ENCODE measurements at regions not wholly inside any gene's neighbourhood (a gene's known extent, or its start where the extent isn't known, plus 50 kb on each side); places are given as distances from the start of the nearest gene placed in this dataset.

DNA sequence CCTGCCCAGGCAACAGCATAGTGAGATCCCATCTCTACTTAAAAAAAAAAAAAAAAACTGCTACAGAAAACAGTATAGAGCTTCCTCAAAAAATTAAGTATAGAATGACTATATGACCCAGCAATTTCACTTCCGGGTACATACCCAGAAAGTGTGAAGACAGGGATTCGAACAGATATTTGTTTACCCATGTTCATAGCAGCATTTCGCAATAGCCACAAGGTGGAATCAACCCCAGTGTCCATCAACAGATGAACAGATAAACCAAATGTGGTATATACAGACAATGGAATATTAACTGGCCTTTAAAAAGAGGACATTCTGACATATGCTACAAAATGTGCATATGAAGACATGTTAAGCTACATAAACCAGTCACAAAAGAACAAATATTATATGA, 95.5 kb downstream of the CHD9NB start:
- H3K36me3 Mint-ChIP-seq (ENCODE audit: low read depth) = no peaks in the 10 kb centered on the region
- peaks cover 4% of the 10 kb centered on the region for H3K4me1 Mint-ChIP-seq
- no peak overlapping the region for H3K27ac Mint-ChIP-seq
- H3K4me3 ChIP-seq (ENCODE audit: low read length) = no peak overlapping the region
- no peaks in the 10 kb centered on the region for H3K9me3 Mint-ChIP-seq
- TF ChIP-seq, protein P1, sequence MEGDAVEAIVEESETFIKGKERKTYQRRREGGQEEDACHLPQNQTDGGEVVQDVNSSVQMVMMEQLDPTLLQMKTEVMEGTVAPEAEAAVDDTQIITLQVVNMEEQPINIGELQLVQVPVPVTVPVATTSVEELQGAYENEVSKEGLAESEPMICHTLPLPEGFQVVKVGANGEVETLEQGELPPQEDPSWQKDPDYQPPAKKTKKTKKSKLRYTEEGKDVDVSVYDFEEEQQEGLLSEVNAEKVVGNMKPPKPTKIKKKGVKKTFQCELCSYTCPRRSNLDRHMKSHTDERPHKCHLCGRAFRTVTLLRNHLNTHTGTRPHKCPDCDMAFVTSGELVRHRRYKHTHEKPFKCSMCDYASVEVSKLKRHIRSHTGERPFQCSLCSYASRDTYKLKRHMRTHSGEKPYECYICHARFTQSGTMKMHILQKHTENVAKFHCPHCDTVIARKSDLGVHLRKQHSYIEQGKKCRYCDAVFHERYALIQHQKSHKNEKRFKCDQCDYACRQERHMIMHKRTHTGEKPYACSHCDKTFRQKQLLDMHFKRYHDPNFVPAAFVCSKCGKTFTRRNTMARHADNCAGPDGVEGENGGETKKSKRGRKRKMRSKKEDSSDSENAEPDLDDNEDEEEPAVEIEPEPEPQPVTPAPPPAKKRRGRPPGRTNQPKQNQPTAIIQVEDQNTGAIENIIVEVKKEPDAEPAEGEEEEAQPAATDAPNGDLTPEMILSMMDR (conservative IDR thresholded peaks at IDR 0.05) = no peak
- no peak overlapping the region for H3K9ac ChIP-seq (ENCODE audit: extremely low read depth, low read length, poor library complexity, severe bottlenecking)
- H3K27me3 Mint-ChIP-seq (ENCODE audit: insufficient read depth) = no peaks in the 10 kb centered on the region
- no peak overlapping the region for H3K27ac ChIP-seq (ENCODE audit: low read depth, low read length)
- no peaks in the 10 kb centered on the region for H3K9me3 ChIP-seq (ENCODE audit: control insufficient read depth, low read length)
- no peaks in the 10 kb centered on the region for H3K36me3 ChIP-seq (ENCODE audit: control insufficient read depth, insufficient read depth, low read length)
- H3K27me3 ChIP-seq (ENCODE audit: control insufficient read depth, insufficient read depth, low read length, poor library complexity, severe bottlenecking) = no peaks in the 10 kb centered on the region
- 93 to 100% methylated on average over 3 of the region's 3 CpGs for WGBS, 2 experiments (ENCODE audit: insufficient coverage in 1 of 2, insufficient read length in 1 of 2)
- H3K4me1 ChIP-seq (ENCODE audit: control insufficient read depth, insufficient read depth, low read length) = no peaks in the 10 kb centered on the region
- DNase-seq = no peak
- H3K4me3 Mint-ChIP-seq = no peak overlapping the region

DNA sequence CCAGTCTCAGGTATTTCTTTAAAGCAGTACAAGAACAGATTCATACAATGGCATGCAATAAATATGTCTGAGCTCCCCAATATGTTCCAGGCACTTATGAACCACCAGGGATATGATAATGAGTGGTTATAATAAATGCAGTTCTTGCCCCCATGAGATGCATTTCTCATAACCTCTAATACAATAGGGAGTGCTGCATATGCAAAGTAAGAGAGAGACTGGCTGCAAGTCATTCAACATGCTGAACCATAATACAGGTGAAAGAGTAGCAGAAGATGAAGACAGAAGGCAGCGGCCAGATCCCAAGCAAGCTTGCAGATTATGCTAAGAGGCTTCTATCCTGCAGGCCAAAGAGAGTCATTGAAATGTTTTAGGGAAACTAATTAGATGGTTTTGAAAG, 96.7 kb downstream of the CHD9NB start:
- no peak for DNase-seq
- H3K27me3 ChIP-seq (ENCODE audit: control insufficient read depth, insufficient read depth, low read length, poor library complexity, severe bottlenecking) = no peaks in the 10 kb centered on the region
- peaks cover 12% of the 10 kb centered on the region for H3K4me1 Mint-ChIP-seq
- no peaks in the 10 kb centered on the region for H3K36me3 Mint-ChIP-seq (ENCODE audit: low read depth)
- WGBS, 2 experiments (ENCODE audit: insufficient coverage in 1 of 2, insufficient read length in 1 of 2) = 78 to 100% methylated on average over 1 of the region's 1 CpG
- no peak overlapping the region for H3K9ac ChIP-seq (ENCODE audit: extremely low read depth, low read length, poor library complexity, severe bottlenecking)
- H3K9me3 ChIP-seq (ENCODE audit: control insufficient read depth, low read length) = no peaks in the 10 kb centered on the region
- H3K4me3 ChIP-seq (ENCODE audit: low read length) = no peak overlapping the region
- no peaks in the 10 kb centered on the region for H3K27me3 Mint-ChIP-seq (ENCODE audit: insufficient read depth)
- H3K9me3 Mint-ChIP-seq = no peaks in the 10 kb centered on the region
- H3K27ac ChIP-seq (ENCODE audit: low read depth, low read length) = no peak overlapping the region
- TF ChIP-seq, protein P1 (conservative IDR thresholded peaks at IDR 0.05) = no peak
- H3K4me1 ChIP-seq (ENCODE audit: control insufficient read depth, insufficient read depth, low read length) = no peaks in the 10 kb centered on the region
- H3K36me3 ChIP-seq (ENCODE audit: control insufficient read depth, insufficient read depth, low read length) = no peaks in the 10 kb centered on the region
- H3K27ac Mint-ChIP-seq = no peak overlapping the region
- no peak overlapping the region for H3K4me3 Mint-ChIP-seq

DNA sequence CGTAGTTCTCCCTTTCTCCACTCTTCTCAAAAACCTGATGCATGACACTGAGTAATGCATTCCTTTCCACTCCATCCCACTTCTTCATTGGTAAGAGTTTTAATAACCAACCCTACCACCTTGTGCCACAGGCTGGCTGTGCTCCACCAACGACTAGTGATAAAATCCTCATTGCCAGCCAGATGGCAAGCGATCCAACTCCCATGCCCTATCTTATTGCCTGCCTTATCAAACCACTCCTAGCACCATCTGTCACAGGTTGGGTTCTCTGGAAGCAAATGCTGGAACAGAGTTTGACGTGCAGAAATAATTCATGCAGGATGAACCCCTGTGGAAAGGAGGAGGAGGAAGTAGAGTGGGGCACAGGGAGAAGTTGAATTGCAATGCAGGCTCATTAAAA, 99.5 kb downstream of the CHD9NB start:
- no peaks in the 10 kb centered on the region for H3K27me3 Mint-ChIP-seq (ENCODE audit: insufficient read depth)
- no peak overlapping the region for H3K4me3 Mint-ChIP-seq
- H3K36me3 Mint-ChIP-seq (ENCODE audit: low read depth) = no peaks in the 10 kb centered on the region
- no peaks in the 10 kb centered on the region for H3K9me3 Mint-ChIP-seq
- Histone ChIP-seq H3K4me1 (ENCODE audit: control insufficient read depth, insufficient read depth, low read length) (no peaks in the 10 kb centered on the region), H3K9ac (ENCODE audit: extremely low read depth, low read length, poor library complexity, severe bottlenecking) (no peak overlapping the region), H3K9me3 (ENCODE audit: control insufficient read depth, low read length) (no peaks in the 10 kb centered on the region), H3K27ac (ENCODE audit: low read depth, low read length) (no peak overlapping the region), H3K27me3 (ENCODE audit: control insufficient read depth, insufficient read depth, low read length, poor library complexity, severe bottlenecking) (no peaks in the 10 kb centered on the region), H3K36me3 (ENCODE audit: control insufficient read depth, insufficient read depth, low read length) (no peaks in the 10 kb centered on the region), H3K4me3 (ENCODE audit: low read length) (no peak overlapping the region)
- no peak for DNase-seq
- TF ChIP-seq, protein P1 (conservative IDR thresholded peaks at IDR 0.05) = no peak
- peaks cover 12% of the 10 kb centered on the region for H3K4me1 Mint-ChIP-seq
- no peak overlapping the region for H3K27ac Mint-ChIP-seq
- WGBS, 2 experiments (ENCODE audit: insufficient coverage in 1 of 2, insufficient read length in 1 of 2) = 94% methylated on average over 4 of the region's 4 CpGs; no CpG with 5 or more reads in 1 of the 2 experiments

Measured in endodermal cell (in vitro differentiated cells).